Epithelial cell of prostate (primary cell): ENCODE measurements at regions not wholly inside any gene's neighbourhood (a gene's known extent, or its start where the extent isn't known, plus 50 kb on each side); places are given as distances from the start of the nearest gene placed in this dataset.
"Not testable (repeated sequence)": the region's sequence is repeated elsewhere in the genome, so short reads cannot be mapped to it uniquely, and the experiment has no call there.

ENCODE experiments used
- DNase-seq: peaks from one replicate; pipeline ENCODE4 v3.0.0-alpha.2; 2011; ENCODE audit warnings: low read depth, low spot score
- H3K27ac ChIP-seq: fragments of 450-650 bp; 2 replicates; pipeline ENCODE4 v1.5.1; 2017; ENCODE audit warnings: mild to moderate bottlenecking

- H3K27ac ChIP-seq: no peak overlapping the region
- no peak for DNase-seq
Measured at GRCh38 chr2:82027921-82028615, 1723.5 kb upstream of the LRRTM1 start.

GRCh38 chr2:82023710-82024109, 1719.2 kb upstream of the LRRTM1 start:
- DNase-seq: no peak
- no peak overlapping the region for H3K27ac ChIP-seq

- H3K27ac ChIP-seq: no peak overlapping the region
- DNase-seq: no peak
Measured at GRCh38 chr2:82013641-82014040, 1709.1 kb upstream of the LRRTM1 start.

- peak; percentile 14 for DNase-seq
- H3K27ac ChIP-seq: peak overlapping the region; percentile 44
Measured at GRCh38 chr2:82007071-82007664, 1702.6 kb upstream of the LRRTM1 start.

- not testable (repeated sequence) for DNase-seq, H3K27ac ChIP-seq
Measured at GRCh38 chr2:82005889-82006288, 1701.3 kb upstream of the LRRTM1 start.

- H3K27ac ChIP-seq: no peak overlapping the region
- DNase-seq: no peak
Measured at GRCh38 chr2:82001614-82002013, 1697.1 kb upstream of the LRRTM1 start.

GRCh38 chr2:82000606-82001005, 1696.1 kb upstream of the LRRTM1 start:
- H3K27ac ChIP-seq: no peak overlapping the region
- no peak for DNase-seq

- DNase-seq: no peak
- no peak overlapping the region for H3K27ac ChIP-seq
Measured at GRCh38 chr2:81996332-81996731, 1691.8 kb upstream of the LRRTM1 start.

- no peak overlapping the region for H3K27ac ChIP-seq
- DNase-seq: no peak
Measured at GRCh38 chr2:81991282-81991681, 1686.7 kb upstream of the LRRTM1 start.

GRCh38 chr2:81987370-81987769, 1682.8 kb upstream of the LRRTM1 start:
- no peak overlapping the region for H3K27ac ChIP-seq
- no peak for DNase-seq

- no peak overlapping the region for H3K27ac ChIP-seq
- DNase-seq: no peak
Measured at GRCh38 chr2:81984969-81985637, 1680.6 kb upstream of the LRRTM1 start.

GRCh38 chr2:81981585-81981984, 1677.0 kb upstream of the LRRTM1 start:
- no peak overlapping the region for H3K27ac ChIP-seq
- DNase-seq: no peak

- H3K27ac ChIP-seq: no peak overlapping the region
- DNase-seq: no peak
Measured at GRCh38 chr2:81979086-81979485, 1674.5 kb upstream of the LRRTM1 start.

- H3K27ac ChIP-seq: no peak overlapping the region
- DNase-seq: no peak
Measured at GRCh38 chr2:81976998-81977397, 1672.4 kb upstream of the LRRTM1 start.

GRCh38 chr2:81974216-81974615, 1669.7 kb upstream of the LRRTM1 start:
- DNase-seq: no peak
- no peak overlapping the region for H3K27ac ChIP-seq

- no peak for DNase-seq
- no peak overlapping the region for H3K27ac ChIP-seq
Measured at GRCh38 chr2:81942876-81943275, 1638.3 kb upstream of the LRRTM1 start.

- H3K27ac ChIP-seq: no peak overlapping the region
- no peak for DNase-seq
Measured at GRCh38 chr2:81942136-81942680, 1637.7 kb upstream of the LRRTM1 start.

- no peak for DNase-seq
- no peak overlapping the region for H3K27ac ChIP-seq
Measured at GRCh38 chr2:81940266-81940955, 1635.9 kb upstream of the LRRTM1 start.

- DNase-seq: no peak
- no peak overlapping the region for H3K27ac ChIP-seq
Measured at GRCh38 chr2:81937944-81938343, 1633.4 kb upstream of the LRRTM1 start.

- DNase-seq: no peak
- no peak overlapping the region for H3K27ac ChIP-seq
Measured at GRCh38 chr2:81903534-81903933, 1599.0 kb upstream of the LRRTM1 start.

GRCh38 chr2:81901017-81901416, 1596.5 kb upstream of the LRRTM1 start:
- DNase-seq: no peak
- no peak overlapping the region for H3K27ac ChIP-seq
